IMR-90 (cell line): ENCODE measurements at regions not wholly inside any gene's neighbourhood (a gene's known extent, or its start where the extent isn't known, plus 50 kb on each side); places are given as distances from the start of the nearest gene placed in this dataset.
A peak's percentile ranks its signal among the peaks of the same experiment; 100 is the strongest.

Source experiments
- ATAC-seq: fragments of 200-7000 bp; cut with Tn5 transposase; 2 replicates; pipeline ENCODE4 v1.9.1; 2020; ENCODE audit warnings: low read depth, mild to moderate bottlenecking, moderate library complexity
- BruUV-seq: library from RNA; stranded (reverse); fragments of 400-500 nt; replicated peaks from 2 replicates; lab custom pipeline; 2021; lab: Mats Ljungman, UMichigan
- CTCF ChIA-PET: fragments of 300-600 bp; formaldehyde crosslinking; extraction: SDS; loops from one replicate; lab custom pipeline; 2021; ENCODE audit warnings: antibody characterized with exemption; lab: Yijun Ruan, JAX
- POLR2A ChIA-PET: fragments of 300-600 bp; sonication (Branson Sonifier 250); formaldehyde crosslinking; loops from one replicate; lab custom pipeline; 2022; ENCODE audit warnings: antibody characterized with exemption; ENCODE audit not compliant: unreplicated experiment; lab: Charles Lee
- DNase-seq: peaks from one replicate; pipeline ENCODE4 v3.0.0; 2013
- H2AFZ ChIP-seq: replicated peaks from 2 replicates; pipeline ENCODE3; 2013; ENCODE audit warnings: low read length, mild to moderate bottlenecking; ENCODE audit not compliant: poor library complexity
- H2AK5ac ChIP-seq: 2 replicates; pipeline ENCODE4 v1.6.1; 2013; ENCODE audit warnings: low read depth, low read length, inconsistent platforms
- H2AK9ac ChIP-seq: replicated peaks from 2 replicates; pipeline ENCODE3; 2013; ENCODE audit warnings: mild to moderate bottlenecking, low read depth, low read length, moderate library complexity; ENCODE audit not compliant: poor library complexity
- H2BK120ac ChIP-seq: 2 replicates; pipeline ENCODE4 v1.6.1; 2013; ENCODE audit warnings: low read depth, low read length, inconsistent platforms
- H2BK15ac ChIP-seq: 3 replicates; pipeline ENCODE4 v1.6.1; 2013; ENCODE audit warnings: low read depth, low read length, inconsistent platforms
- H2BK20ac ChIP-seq: 2 replicates; pipeline ENCODE4 v1.6.1; 2013; ENCODE audit warnings: low read depth, mild to moderate bottlenecking, inconsistent platforms, low read length, moderate library complexity
- H2BK5ac ChIP-seq: 2 replicates; pipeline ENCODE4 v1.6.1; 2013; ENCODE audit warnings: mild to moderate bottlenecking, low read depth, low read length, inconsistent platforms; ENCODE audit not compliant: poor library complexity, severe bottlenecking
- H3K14ac ChIP-seq: replicated peaks from 2 replicates; pipeline ENCODE4 v1.6.1; 2013; ENCODE audit warnings: low read depth, low read length, inconsistent platforms
- H3K18ac ChIP-seq: 2 replicates; pipeline ENCODE4 v1.6.1; 2013; ENCODE audit warnings: low read depth, low read length, control low read depth
- H3K23ac ChIP-seq: 2 replicates; pipeline ENCODE4 v1.6.1; 2013; ENCODE audit warnings: low read depth, low read length, inconsistent platforms
- H3K27ac ChIP-seq: 2 replicates; pipeline ENCODE4 v1.5.1; 2013; ENCODE audit warnings: mild to moderate bottlenecking, control low read depth, low read length; ENCODE audit not compliant: insufficient read depth
- H3K27me3 ChIP-seq: 2 replicates; pipeline ENCODE4 v1.6.1; 2013; ENCODE audit warnings: low read length; ENCODE audit not compliant: control insufficient read depth, insufficient read depth
- H3K36me3 ChIP-seq: 2 replicates; pipeline ENCODE4 v1.6.1; 2013; ENCODE audit warnings: low read length, mixed read lengths; ENCODE audit not compliant: control insufficient read depth, insufficient read depth
- H3K4ac ChIP-seq: 2 replicates; pipeline ENCODE4 v1.6.1; 2013; ENCODE audit warnings: low read depth, low read length, inconsistent platforms
- H3K4me1 ChIP-seq: 2 replicates; pipeline ENCODE4 v1.6.1; 2013; ENCODE audit warnings: low read length, mixed read lengths; ENCODE audit not compliant: control insufficient read depth, insufficient read depth
- H3K4me2 ChIP-seq: 2 replicates; pipeline ENCODE4 v1.6.1; 2013; ENCODE audit warnings: low read depth, mild to moderate bottlenecking, control low read depth, low read length, moderate library complexity
- H3K4me3 ChIP-seq: 2 replicates; pipeline ENCODE4 v1.5.1; 2013; ENCODE audit warnings: low read depth, mild to moderate bottlenecking, control low read depth, low read length, moderate library complexity; ENCODE audit not compliant: insufficient read depth
- H3K56ac ChIP-seq: 2 replicates; pipeline ENCODE4 v1.6.1; 2013; ENCODE audit warnings: low read length, inconsistent platforms; ENCODE audit not compliant: insufficient read depth; ENCODE audit errors: extremely low read depth
- H3K79me1 ChIP-seq, 2 experiments: 2 replicates each; pipeline ENCODE4 v1.6.1; 2013; ENCODE audit warnings: low read length in 2 of 2, inconsistent platforms in 1 of 2, low read depth in 1 of 2
- H3K9ac ChIP-seq: 2 replicates; pipeline ENCODE4 v1.6.1; 2013; ENCODE audit warnings: low read depth, low read length, control low read depth
- H3K9me1 ChIP-seq: 2 replicates; pipeline ENCODE4 v1.6.1; 2013; ENCODE audit warnings: low read length, inconsistent platforms; ENCODE audit not compliant: insufficient read depth
- H3K9me3 ChIP-seq: 2 replicates; pipeline ENCODE4 v1.6.1; 2013; ENCODE audit warnings: low read length; ENCODE audit not compliant: control insufficient read depth, insufficient read depth
- H4K20me1 ChIP-seq: 2 replicates; pipeline ENCODE4 v1.6.1; 2013; ENCODE audit warnings: low read length, inconsistent platforms; ENCODE audit not compliant: insufficient read depth
- H4K5ac ChIP-seq: 2 replicates; pipeline ENCODE4 v1.6.1; 2013; ENCODE audit warnings: mild to moderate bottlenecking, low read depth, low read length, control low read depth
- H4K8ac ChIP-seq, 2 experiments: 2 replicates each; pipeline ENCODE4 v1.6.1; 2013; ENCODE audit warnings: low read depth in 2 of 2, low read length in 2 of 2, control low read depth in 1 of 2, inconsistent platforms in 1 of 2
- H4K91ac ChIP-seq: 2 replicates; pipeline ENCODE4 v1.6.1; 2013; ENCODE audit warnings: low read depth, low read length, inconsistent platforms; ENCODE audit not compliant: insufficient read depth
- CTCF ChIP-seq: conservative IDR thresholded peaks from 2 replicates; pipeline ENCODE4 v1.5.1; 2012; ENCODE audit warnings: mild to moderate bottlenecking, low read depth, low read length, improper control_type of control experiment
- MAFK ChIP-seq: IDR thresholded peaks from 2 replicates; pipeline ENCODE4 v1.6.1; 2012; ENCODE audit warnings: low read depth, low read length, improper control_type of control experiment
- MAZ ChIP-seq: IDR thresholded peaks from 2 replicates; pipeline ENCODE4 v1.6.1; 2012; ENCODE audit warnings: low read depth, mild to moderate bottlenecking, low read length, improper control_type of control experiment, moderate library complexity, borderline replicate concordance
- NFE2L2 ChIP-seq: fragments of 150-350 bp; IDR thresholded peaks from 2 replicates; pipeline ENCODE4 v1.6.1; 2016; ENCODE audit warnings: low read depth, mild to moderate bottlenecking, low read length
- RCOR1 ChIP-seq: IDR thresholded peaks from 2 replicates; pipeline ENCODE4 v1.6.1; 2012; ENCODE audit warnings: mild to moderate bottlenecking, low read length, improper control_type of control experiment; ENCODE audit not compliant: insufficient replicate concordance
- RFX5 ChIP-seq: IDR thresholded peaks from 2 replicates; pipeline ENCODE4 v1.8.0; 2012; ENCODE audit warnings: low read depth, mild to moderate bottlenecking, low read length, moderate library complexity
- USF2 ChIP-seq: fragments of 150-350 bp; IDR thresholded peaks from 2 replicates; pipeline ENCODE4 v1.6.1; 2017; ENCODE audit warnings: mild to moderate bottlenecking, antibody characterized with exemption, low read length, low read depth
- WGBS, 2 experiments: methylation state at CpG; one replicate each; pipeline versions ENCODE4 v1.1.5 to v1.1.7; 2013; ENCODE audit warnings: missing lambda C conversion rate in 2 of 2; ENCODE audit not compliant: insufficient read length in 1 of 2; ENCODE audit errors: extremely low coverage in 2 of 2; 5-methylcytosine and 5-hydroxymethylcytosine counted together
- dilution Hi-C: fragments of 300-500 bp; cut with HindIII; formaldehyde crosslinking; loops from one replicate; pipeline ENCODE4 v1.14.3; 2018; ENCODE audit warnings: low sequenced_read_pairs; ENCODE audit not compliant: unreplicated experiment
- in situ Hi-C: fragments of 300-500 bp; cut with MboI; formaldehyde crosslinking; loops from 3 replicates; pipeline ENCODE4 v1.14.3; 2019; ENCODE audit warnings: low sequenced_read_pairs, inconsistent platforms, mixed read lengths
- intact Hi-C: fragments of 100-400 bp; cut with micrococcal nuclease; formaldehyde crosslinking; loops from 2 replicates; pipeline ENCODE4 v1.10.0; 2022
- TF ChIP-seq, protein P1 (sequence below): fragments of 150-350 bp; IDR thresholded peaks from 2 replicates; pipeline ENCODE4 v1.6.1; 2016; ENCODE audit warnings: low read depth, mild to moderate bottlenecking, low read length, moderate library complexity, borderline replicate concordance

DNA sequence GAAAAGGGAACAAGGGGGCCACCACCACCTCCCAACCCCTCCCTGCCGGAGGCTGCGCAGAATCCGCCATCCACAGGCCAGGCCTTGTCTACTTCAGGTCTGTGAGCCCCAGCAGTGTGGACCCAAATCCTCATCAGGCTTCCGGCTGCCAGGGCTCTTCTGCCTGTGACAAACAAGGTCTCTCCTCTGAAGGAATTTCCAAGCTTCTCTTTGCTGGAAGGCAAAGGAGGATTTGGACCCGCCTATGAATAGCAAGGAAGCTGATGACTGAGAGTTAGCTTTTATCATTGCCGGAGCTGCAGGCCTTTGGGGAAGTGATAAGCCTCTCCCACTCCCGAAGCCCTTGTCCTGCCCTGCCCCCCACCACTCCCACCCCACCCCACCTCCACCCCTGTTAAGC, 93.7 kb upstream of the SH3BP4 start:
- ChIA-PET CTCF (no interaction called here), POLR2A (no interaction called here)
- no peaks in the 10 kb centered on the region for H3K36me3 ChIP-seq
- no peak overlapping the region for H3K4me3 ChIP-seq
- H3K18ac ChIP-seq = no peak overlapping the region
- H3K9me1 ChIP-seq = peaks cover 2% of the 10 kb centered on the region
- H3K79me1 ChIP-seq = no peaks in the 10 kb centered on the region
- H3K4ac ChIP-seq = no peak overlapping the region
- H2AK9ac ChIP-seq = no peak overlapping the region
- no peak overlapping the region for H4K5ac ChIP-seq
- no peak overlapping the region for H3K9ac ChIP-seq
- H2BK20ac ChIP-seq = no peak overlapping the region
- intact Hi-C loops = no loop called here
- in situ Hi-C loops = no loop called here
- H3K23ac ChIP-seq = no peak overlapping the region
- H4K20me1 ChIP-seq = no peaks in the 10 kb centered on the region
- TF ChIP-seq USF2 (no peak), CTCF (no peak), MAZ (no peak), NFE2L2 (no peak), MAFK (no peak), RCOR1 (no peak), RFX5 (no peak)
- TF ChIP-seq, protein P1, sequence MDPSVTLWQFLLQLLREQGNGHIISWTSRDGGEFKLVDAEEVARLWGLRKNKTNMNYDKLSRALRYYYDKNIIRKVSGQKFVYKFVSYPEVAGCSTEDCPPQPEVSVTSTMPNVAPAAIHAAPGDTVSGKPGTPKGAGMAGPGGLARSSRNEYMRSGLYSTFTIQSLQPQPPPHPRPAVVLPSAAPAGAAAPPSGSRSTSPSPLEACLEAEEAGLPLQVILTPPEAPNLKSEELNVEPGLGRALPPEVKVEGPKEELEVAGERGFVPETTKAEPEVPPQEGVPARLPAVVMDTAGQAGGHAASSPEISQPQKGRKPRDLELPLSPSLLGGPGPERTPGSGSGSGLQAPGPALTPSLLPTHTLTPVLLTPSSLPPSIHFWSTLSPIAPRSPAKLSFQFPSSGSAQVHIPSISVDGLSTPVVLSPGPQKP = no peak
- no peaks in the 10 kb centered on the region for H3K27me3 ChIP-seq
- DNase-seq (no peak), ATAC-seq (no peak)
- H2BK5ac ChIP-seq = no peak overlapping the region
- H2AFZ ChIP-seq = no peak overlapping the region
- no peak overlapping the region for H2BK15ac ChIP-seq
- peaks cover 4% of the 10 kb centered on the region for H3K9me3 ChIP-seq
- no TSS peak for BruUV-seq
- no peak overlapping the region for H2AK5ac ChIP-seq
- no peak overlapping the region for H2BK120ac ChIP-seq
- dilution Hi-C loops = no loop called here
- H4K91ac ChIP-seq = 0 out of 2 replicates have a peak overlapping the region, but pooled peaks have one; percentile 16
- peaks cover 10% of the 10 kb centered on the region for H3K4me1 ChIP-seq
- no peak overlapping the region for H3K27ac ChIP-seq
- no peak overlapping the region for H4K8ac ChIP-seq
- H3K4me2 ChIP-seq = no peak overlapping the region
- H3K56ac ChIP-seq = no peak overlapping the region
- no CpG with 5 or more reads among the region's 7 CpGs for WGBS, 2 experiments
- no peak overlapping the region for H3K14ac ChIP-seq
